Inflammatory macrophage (primary cell): ENCODE measurements at regions not wholly inside any gene's neighbourhood (a gene's known extent, or its start where the extent isn't known, plus 50 kb on each side); places are given as distances from the start of the nearest gene placed in this dataset.
"Not testable (repeated sequence)": the region's sequence is repeated elsewhere in the genome, so short reads cannot be mapped to it uniquely, and the experiment has no call there.

Experiments used
- DNase-seq, 2 donors: peaks; one replicate each; pipeline ENCODE4 v3.0.0-alpha.2; 2020 to 2022

DNA sequence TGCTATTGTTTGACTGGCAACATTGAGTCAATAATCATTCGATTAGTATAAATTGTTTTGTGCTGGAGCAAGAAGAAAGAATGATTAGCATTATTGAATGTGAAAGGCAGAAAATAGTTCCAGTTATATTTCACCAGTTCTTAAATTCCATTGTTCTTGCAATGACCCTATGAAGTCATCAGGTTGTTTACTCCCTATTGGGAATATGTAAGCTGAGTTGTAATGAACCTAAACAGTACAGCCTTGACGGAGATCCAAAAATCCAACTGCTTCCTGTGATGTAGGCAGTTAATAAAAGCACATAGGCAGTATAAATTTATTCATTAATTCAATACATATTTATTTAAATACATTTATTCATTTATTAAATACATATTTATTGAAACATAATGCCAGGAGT lies 947.5 kb downstream of the PCDH7 start:
- no peak for DNase-seq

- DNase-seq, result peak in 1 of 2 donors; percentile 2
These were observed 954.3 kb downstream of the PCDH7 start for GRCh38 chr4:31674313-31674947.

DNA sequence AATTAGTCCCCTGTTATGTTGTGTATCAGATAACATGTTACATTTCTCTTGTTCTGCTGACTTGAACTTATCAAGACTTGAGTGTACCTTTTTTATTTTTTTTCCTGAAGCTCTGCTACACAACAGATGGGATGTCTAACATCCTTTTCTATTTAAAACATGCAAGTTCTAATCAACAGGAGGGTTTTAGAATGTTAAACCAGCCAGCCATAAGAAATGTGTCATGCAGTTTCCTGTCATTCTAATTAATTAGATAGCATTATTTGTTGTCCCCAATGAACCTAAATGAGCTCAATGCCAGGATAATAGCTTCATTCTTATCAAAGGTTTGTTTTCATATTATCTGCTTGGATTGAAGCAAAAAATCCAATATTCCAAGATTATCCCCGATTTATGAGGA lies 958.2 kb downstream of the PCDH7 start:
- no peak for DNase-seq

GRCh38 chr4:31682796-31683195 lies 962.6 kb downstream of the PCDH7 start:
- DNase-seq, result no peak

DNA sequence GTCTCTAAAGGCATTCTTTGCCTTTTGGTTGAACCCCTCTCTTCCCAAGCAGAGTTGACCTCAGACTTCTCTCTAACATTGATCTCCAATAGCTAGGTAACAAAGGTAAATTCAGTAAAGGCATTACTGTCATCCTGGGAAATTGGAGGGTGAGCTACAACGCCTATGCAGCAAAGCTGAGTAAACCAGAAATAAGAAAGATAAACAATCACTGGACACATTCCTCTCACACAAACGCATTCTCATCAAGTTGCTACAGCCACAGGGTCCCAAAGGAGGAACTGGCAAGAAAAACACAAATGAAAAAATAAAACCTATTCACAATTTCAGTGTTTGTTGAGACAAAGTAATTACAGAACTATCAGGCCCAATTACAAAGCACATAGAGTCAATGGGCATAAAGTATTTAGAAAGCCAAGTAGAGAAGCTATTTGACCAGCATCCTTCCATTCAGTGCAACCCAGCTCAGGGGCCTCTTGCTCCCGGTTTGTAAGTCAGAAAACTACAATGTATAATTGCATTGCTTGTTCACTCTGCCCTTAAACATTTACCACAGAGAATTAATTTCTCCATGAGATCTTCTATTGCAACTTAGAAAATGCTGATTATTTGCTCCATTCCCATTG lies 967.7 kb downstream of the PCDH7 start:
- no peak for DNase-seq

GRCh38 chr4:31692399-31692940 lies 972.3 kb downstream of the PCDH7 start:
- no peak for DNase-seq

DNA sequence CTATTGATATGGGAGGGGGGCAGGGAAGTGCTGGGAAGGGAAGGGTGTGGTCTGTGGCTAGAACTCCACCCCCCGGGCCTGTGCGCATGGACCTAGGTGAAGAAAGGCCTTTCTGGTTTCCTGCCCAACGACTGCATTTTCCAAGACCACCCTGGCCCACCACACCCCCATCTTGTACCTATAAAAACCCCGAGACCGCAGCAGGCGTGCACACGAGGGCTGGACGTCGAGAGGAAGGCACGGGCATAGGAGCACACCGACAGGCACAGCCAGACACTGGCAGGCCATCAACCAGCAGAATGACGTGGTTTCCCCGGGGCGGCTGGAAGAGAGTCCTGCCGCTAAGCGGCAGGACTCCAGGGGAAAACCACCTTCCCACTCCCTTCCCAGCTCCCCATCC lies 981.1 kb downstream of the PCDH7 start:
- no peak for DNase-seq

DNA sequence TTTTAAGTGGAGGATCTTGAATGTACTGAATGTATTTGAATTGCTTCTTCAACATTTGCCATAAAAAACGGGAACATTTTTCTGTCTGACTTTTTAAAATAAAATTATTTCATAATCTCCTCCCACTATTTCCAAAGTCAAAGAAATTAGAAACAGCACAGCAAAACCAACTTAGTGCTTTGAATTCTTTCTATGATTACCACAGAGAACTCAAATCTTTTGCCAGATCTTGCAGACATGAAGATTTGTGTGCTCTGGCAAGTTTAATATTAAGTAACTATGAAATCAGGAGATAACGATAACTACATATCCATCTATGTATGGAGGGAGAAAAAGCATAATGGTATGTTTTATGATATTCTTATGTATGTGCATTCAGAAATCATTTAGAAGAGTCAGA lies 982.2 kb downstream of the PCDH7 start:
- no peak for DNase-seq

DNA sequence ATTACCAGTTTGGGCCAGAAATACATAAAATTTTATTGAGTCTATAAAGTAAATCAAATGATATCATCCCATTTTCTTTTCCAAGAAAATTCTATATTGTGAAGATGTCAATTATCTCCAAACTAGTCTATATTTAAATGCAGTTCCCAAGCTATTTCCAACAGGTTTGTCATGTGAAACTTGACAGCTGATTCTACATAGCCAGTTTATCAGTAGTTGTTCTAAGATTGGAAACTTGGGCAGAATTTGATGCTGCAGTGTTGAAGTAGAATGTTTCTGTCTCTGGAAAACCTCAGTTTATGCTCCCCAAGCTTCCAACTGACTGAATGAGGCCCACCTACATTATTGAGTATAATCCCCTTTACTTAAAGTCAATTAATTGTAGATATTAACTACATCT lies 994.1 kb downstream of the PCDH7 start:
- no peak for DNase-seq

DNA sequence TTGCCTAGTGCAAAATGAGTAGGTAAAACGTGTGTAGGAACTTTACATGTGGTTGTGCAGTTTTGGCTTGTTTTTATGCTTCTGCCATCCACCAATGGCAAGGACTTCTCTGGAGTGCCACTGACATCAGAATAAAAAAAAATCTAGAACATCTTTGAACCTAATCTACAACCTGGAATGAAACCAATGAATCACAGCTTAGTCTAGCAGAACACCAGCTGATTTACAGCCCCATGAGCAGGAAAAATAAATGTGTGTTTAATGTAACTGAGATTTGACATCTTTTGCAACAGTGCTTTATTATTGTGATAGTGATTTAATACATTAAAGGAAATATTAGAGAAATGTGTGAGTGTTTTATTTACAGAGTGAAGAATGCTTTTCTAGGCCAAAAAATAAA lies 995.1 kb downstream of the PCDH7 start:
- no peak for DNase-seq

DNA sequence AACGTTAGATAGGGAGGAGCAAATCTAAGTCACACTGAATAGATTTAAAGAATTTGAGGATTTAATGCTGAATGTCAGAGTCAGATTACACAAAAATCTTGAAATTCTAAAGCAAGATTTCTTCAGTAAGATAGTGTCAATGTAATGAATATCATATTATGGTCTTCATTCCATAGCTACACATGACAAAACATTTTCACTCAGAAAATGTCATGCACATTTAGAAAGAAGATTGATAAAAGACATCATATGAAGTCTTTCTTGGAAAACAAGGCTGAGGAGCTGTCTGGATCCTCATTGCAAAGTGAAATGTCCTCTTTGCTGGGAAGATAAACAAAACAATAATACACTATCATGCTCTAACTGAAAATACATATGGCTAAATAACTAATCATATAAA lies 1006.9 kb downstream of the PCDH7 start:
- DNase-seq, result no peak

GRCh38 chr4:31735004-31735403 lies 1014.8 kb downstream of the PCDH7 start:
- no peak for DNase-seq

- peak; percentile 72 to 80 for DNase-seq
These were observed 1017.2 kb downstream of the PCDH7 start for GRCh38 chr4:31737419-31737818.

DNA sequence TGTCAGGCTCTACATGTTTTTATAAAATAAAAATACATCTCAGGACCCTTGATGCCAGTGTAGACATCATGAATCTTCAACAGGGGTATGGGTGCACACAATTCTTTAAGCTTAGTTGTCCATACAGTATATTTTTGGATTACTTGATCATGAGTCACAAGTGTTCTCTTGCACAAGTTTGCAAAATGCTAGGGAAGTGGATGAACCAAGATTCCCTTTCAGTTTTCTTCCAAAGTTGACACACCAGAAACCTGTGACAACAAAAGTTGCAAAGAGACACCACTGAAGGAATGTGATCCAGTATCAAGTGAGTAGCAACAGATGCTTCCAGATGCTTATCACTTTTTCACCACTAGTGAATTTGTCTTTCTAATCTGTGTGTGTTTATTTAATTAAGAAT lies 1021.2 kb downstream of the PCDH7 start:
- peak; percentile 53 to 76 for DNase-seq

- no peak for DNase-seq
These were observed 1028.2 kb downstream of the PCDH7 start for GRCh38 chr4:31748382-31748781.

DNA sequence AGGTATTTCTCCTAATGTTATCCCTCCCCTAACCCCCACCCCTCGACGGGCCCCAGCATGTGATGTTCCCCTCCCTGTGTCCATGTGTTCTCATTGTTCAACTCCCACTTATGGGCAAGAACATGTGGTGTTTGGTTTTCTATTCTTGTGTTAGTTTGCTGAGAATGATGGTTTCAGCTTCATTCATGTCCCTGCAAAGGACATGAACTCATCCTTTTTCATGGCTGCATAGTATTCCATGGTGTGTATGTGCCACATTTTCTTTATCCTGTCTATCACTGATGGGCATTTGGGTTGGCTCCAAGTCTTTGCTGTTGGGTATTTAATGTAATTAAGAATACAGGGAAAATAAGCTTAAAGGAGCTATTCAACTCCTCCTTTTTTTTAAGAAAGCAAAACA lies 1030.4 kb downstream of the PCDH7 start:
- not testable (repeated sequence) for DNase-seq

GRCh38 chr4:31755751-31756150 lies 1035.6 kb downstream of the PCDH7 start:
- no peak for DNase-seq

GRCh38 chr4:31768756-31769155 lies 1048.6 kb downstream of the PCDH7 start:
- DNase-seq, result no peak

DNA sequence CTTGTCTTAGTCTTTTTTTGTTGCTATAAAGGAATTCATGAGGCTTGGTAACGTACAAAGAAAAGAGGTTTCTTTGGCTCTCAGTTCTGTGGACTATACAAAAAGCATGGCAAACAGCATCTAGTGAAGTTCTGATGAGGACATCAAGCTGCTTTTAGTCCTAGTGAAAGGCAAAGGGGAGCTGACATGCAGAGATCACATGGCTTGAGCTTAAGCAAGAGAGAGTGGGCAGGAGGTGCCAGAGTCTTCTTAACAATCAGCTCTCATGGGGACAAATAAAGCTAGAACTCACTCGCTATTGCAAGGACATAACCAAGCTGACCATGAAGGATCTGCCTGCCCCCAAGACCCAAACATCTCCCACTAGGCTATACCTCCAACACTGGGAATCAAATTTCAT lies 1063.1 kb downstream of the PCDH7 start:
- peak in 1 of 2 donors; percentile 59 for DNase-seq

- peak in 1 of 2 donors; percentile 23 for DNase-seq
These were observed 1064.4 kb downstream of the PCDH7 start for GRCh38 chr4:31784558-31784957.

DNA sequence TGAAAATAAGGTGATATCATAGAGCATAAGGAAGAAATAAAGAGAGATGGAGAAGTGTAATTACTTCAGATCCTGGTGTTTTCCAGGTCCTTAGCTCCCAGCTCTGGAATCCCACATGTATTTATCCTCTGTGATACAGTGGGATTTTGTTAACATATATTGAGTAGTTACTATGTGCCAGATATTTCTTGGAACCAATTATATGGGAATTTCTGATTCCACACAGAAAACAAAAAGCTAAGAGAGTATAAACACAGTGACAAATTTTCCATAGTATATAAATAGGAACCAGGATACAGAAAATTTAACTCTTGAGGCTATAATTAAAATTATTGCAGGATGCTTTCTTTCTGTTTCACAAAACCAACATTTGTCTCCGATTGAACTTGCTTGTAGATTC lies 1067.5 kb downstream of the PCDH7 start:
- no peak for DNase-seq

- no peak for DNase-seq
These were observed 1068.5 kb downstream of the PCDH7 start for GRCh38 chr4:31788676-31789075.

GRCh38 chr4:31791666-31792065 lies 1071.5 kb downstream of the PCDH7 start:
- no peak for DNase-seq

GRCh38 chr4:31793907-31794306 lies 1073.7 kb downstream of the PCDH7 start:
- no peak for DNase-seq

DNA sequence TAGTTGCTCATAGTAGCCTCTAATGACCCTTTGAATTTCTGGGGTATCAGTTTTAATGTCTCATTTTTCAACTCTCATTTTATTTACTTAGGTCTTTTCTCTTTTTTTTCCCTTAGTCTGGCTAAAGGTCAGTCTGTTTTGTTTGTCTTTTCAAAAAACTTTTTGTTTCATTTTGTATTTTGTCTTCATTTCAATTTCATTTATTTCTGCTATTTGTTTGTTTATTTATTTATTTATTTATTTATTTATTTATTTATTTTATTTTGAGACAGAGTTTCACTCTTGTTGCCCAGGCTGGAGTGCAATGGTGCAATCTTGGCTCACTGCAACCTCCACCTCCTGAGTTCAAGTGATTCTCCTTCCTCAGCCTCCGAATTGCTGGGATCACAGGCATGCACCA lies 1076.9 kb downstream of the PCDH7 start:
- not testable (repeated sequence) for DNase-seq
